ENCODE measurements at regions not wholly inside any gene's neighbourhood (a gene's known extent, or its start where the extent isn't known, plus 50 kb on each side); places are given as distances from the start of the nearest gene placed in this dataset.

- no peaks in the 10 kb centered on the region for H3K27me3 ChIP-seq (ENCODE audit: control insufficient read depth, insufficient read depth, low read length)
- DNase-seq (ENCODE audit: low read depth), result no peak
- no peaks in the 10 kb centered on the region for H3K36me3 ChIP-seq (ENCODE audit: control insufficient read depth, insufficient read depth, low read length)
- no peak overlapping the region for H3K4me3 ChIP-seq (ENCODE audit: low read depth, low read length)
- TF ChIP-seq, protein P1, sequence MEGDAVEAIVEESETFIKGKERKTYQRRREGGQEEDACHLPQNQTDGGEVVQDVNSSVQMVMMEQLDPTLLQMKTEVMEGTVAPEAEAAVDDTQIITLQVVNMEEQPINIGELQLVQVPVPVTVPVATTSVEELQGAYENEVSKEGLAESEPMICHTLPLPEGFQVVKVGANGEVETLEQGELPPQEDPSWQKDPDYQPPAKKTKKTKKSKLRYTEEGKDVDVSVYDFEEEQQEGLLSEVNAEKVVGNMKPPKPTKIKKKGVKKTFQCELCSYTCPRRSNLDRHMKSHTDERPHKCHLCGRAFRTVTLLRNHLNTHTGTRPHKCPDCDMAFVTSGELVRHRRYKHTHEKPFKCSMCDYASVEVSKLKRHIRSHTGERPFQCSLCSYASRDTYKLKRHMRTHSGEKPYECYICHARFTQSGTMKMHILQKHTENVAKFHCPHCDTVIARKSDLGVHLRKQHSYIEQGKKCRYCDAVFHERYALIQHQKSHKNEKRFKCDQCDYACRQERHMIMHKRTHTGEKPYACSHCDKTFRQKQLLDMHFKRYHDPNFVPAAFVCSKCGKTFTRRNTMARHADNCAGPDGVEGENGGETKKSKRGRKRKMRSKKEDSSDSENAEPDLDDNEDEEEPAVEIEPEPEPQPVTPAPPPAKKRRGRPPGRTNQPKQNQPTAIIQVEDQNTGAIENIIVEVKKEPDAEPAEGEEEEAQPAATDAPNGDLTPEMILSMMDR (IDR thresholded peaks at IDR 0.05; ENCODE audit: insufficient read depth, low read length, poor library complexity, severe bottlenecking), result no peak
Observed at GRCh38 chr3:124556636-124557035, 173.6 kb upstream of the UMPS start.

- no peak overlapping the region for H3K4me3 ChIP-seq (ENCODE audit: low read depth, low read length)
- H3K27me3 ChIP-seq (ENCODE audit: control insufficient read depth, insufficient read depth, low read length), result peaks cover 3% of the 10 kb centered on the region
- H3K36me3 ChIP-seq (ENCODE audit: control insufficient read depth, insufficient read depth, low read length), result no peaks in the 10 kb centered on the region
- TF ChIP-seq, protein P1 (IDR thresholded peaks at IDR 0.05; ENCODE audit: insufficient read depth, low read length, poor library complexity, severe bottlenecking), result no peak
- no peak for DNase-seq (ENCODE audit: low read depth)
Observed at GRCh38 chr3:124557433-124558232, 172.6 kb upstream of the UMPS start.

- Histone ChIP-seq H3K36me3 (ENCODE audit: control insufficient read depth, insufficient read depth, low read length) (no peaks in the 10 kb centered on the region), H3K4me3 (ENCODE audit: low read depth, low read length) (no peak overlapping the region), H3K27me3 (ENCODE audit: control insufficient read depth, insufficient read depth, low read length) (peaks cover 6% of the 10 kb centered on the region)
- DNase-seq (ENCODE audit: low read depth), result peak; percentile 76
- TF ChIP-seq, protein P1 (IDR thresholded peaks at IDR 0.05; ENCODE audit: insufficient read depth, low read length, poor library complexity, severe bottlenecking), result no peak
Observed at GRCh38 chr3:124558991-124559845, 171.0 kb upstream of the UMPS start.

DNA sequence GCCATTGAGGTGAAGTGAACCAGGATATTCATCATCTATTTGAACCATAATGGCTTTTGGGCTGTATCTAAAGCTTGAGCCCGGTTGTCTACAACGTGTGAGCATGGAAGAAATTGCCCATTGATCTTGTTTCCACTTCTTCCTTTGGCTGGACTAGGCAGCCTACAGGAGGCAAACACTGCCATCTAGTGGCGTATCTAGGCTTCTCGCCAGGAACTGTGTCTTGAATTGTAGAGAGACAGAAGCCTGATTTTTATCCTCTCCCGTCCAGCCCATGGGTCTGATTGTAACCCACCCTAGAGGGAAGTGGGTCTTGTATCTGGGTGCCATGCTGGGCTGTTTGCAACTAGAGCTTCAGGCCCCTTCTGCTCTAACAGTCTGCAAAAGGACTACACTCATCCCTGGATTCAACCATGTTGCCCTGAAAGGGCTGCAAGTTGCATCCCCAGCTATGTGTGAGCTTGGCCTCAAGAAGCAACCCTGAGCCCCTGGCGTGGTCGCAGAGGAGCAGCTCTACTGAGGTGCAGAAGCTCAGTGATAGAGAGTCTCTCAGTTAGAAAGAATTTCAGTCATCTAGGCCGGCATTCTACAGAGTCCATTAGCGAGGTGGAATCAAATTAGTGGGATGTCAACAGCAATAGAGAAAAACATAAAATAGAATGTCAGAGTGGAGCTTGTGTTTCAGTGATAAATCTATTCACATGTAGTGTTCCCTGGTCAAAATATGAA is 170.2 kb upstream of the UMPS start:
- H3K27me3 ChIP-seq (ENCODE audit: control insufficient read depth, insufficient read depth, low read length), result peaks cover 6% of the 10 kb centered on the region
- TF ChIP-seq, protein P1 (IDR thresholded peaks at IDR 0.05; ENCODE audit: insufficient read depth, low read length, poor library complexity, severe bottlenecking), result peak; percentile 90
- no peaks in the 10 kb centered on the region for H3K36me3 ChIP-seq (ENCODE audit: control insufficient read depth, insufficient read depth, low read length)
- peak; percentile 29 for DNase-seq (ENCODE audit: low read depth)
- H3K4me3 ChIP-seq (ENCODE audit: low read depth, low read length), result no peak overlapping the region

DNA sequence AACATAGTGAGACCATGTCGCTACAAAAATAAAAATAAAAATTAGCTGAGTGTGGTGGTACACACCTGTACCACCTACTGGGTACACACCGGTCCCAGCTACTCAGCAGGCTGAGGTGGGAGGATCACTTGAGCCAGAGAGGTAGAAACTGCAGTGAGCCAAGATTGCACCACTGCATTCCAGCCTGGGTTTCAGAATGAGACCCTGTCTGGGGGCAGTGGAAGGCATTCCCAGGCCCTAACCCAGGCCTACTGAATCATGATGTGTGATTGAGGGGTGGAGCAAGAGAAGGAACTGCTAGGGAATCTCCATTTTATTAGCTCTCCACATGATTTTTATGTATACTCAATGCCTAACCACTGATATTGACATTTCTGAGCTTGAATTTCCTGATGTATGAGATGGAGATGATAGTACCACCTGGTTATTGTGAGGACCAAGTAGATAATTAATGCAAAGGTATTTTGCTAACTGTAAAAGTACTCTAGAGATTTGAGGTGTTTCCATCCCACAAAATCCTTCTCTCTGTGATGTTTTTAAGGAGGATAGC is 169.5 kb upstream of the UMPS start:
- DNase-seq (ENCODE audit: low read depth), result no peak
- TF ChIP-seq, protein P1 (IDR thresholded peaks at IDR 0.05; ENCODE audit: insufficient read depth, low read length, poor library complexity, severe bottlenecking), result no peak
- no peaks in the 10 kb centered on the region for H3K36me3 ChIP-seq (ENCODE audit: control insufficient read depth, insufficient read depth, low read length)
- no peak overlapping the region for H3K4me3 ChIP-seq (ENCODE audit: low read depth, low read length)
- peaks cover 6% of the 10 kb centered on the region for H3K27me3 ChIP-seq (ENCODE audit: control insufficient read depth, insufficient read depth, low read length)
